ENCODE measurements at regions not wholly inside any gene's neighbourhood (a gene's known extent, or its start where the extent isn't known, plus 50 kb on each side); places are given as distances from the start of the nearest gene placed in this dataset.

GRCh38 chr3:159174715-159175692 lies 373.1 kb downstream of the MFSD1 start:
- no peak for DNase-seq

- no peak for DNase-seq
These were observed 376.5 kb downstream of the MFSD1 start for GRCh38 chr3:159178209-159178897.

GRCh38 chr3:159182961-159183360 lies 381.1 kb downstream of the MFSD1 start:
- DNase-seq, result no peak

- DNase-seq, result no peak
These were observed 383.7 kb downstream of the MFSD1 start for GRCh38 chr3:159185443-159186050.

GRCh38 chr3:159186581-159186980 lies 384.7 kb downstream of the MFSD1 start:
- no peak for DNase-seq

- no peak for DNase-seq
These were observed 385.4 kb downstream of the MFSD1 start for GRCh38 chr3:159187232-159187631.

GRCh38 chr3:159187706-159188105 lies 385.9 kb downstream of the MFSD1 start:
- DNase-seq, result no peak

GRCh38 chr3:159189994-159190669 lies 388.3 kb downstream of the MFSD1 start:
- no peak for DNase-seq

- DNase-seq, result no peak
These were observed 389.6 kb downstream of the MFSD1 start for GRCh38 chr3:159191447-159191846.

GRCh38 chr3:159196359-159196758 lies 394.5 kb downstream of the MFSD1 start:
- DNase-seq, result no peak

- DNase-seq, result no peak
These were observed 398.3 kb downstream of the MFSD1 start for GRCh38 chr3:159200176-159200575.

GRCh38 chr3:159208050-159208449 lies 406.2 kb downstream of the MFSD1 start:
- no peak for DNase-seq

- no peak for DNase-seq
These were observed 407.6 kb downstream of the MFSD1 start for GRCh38 chr3:159209459-159209858.

- no peak for DNase-seq
These were observed 408.5 kb downstream of the MFSD1 start for GRCh38 chr3:159210336-159210735.

GRCh38 chr3:159216311-159216710 lies 414.5 kb downstream of the MFSD1 start:
- DNase-seq, result no peak

- DNase-seq, result no peak
These were observed 417.4 kb downstream of the MFSD1 start for GRCh38 chr3:159219231-159219630.

- no peak for DNase-seq
These were observed 419.5 kb downstream of the MFSD1 start for GRCh38 chr3:159221335-159221734.

- DNase-seq, result no peak
These were observed 427.3 kb downstream of the MFSD1 start for GRCh38 chr3:159229116-159229680.

- DNase-seq, result no peak
These were observed 431.1 kb downstream of the MFSD1 start for GRCh38 chr3:159232966-159233365.

- no peak for DNase-seq
These were observed 431.9 kb downstream of the MFSD1 start for GRCh38 chr3:159233734-159234133.

GRCh38 chr3:159234306-159234705 lies 432.5 kb downstream of the MFSD1 start:
- DNase-seq, result no peak

- DNase-seq, result no peak
These were observed 434.5 kb downstream of the MFSD1 start for GRCh38 chr3:159236321-159236720.

- no peak for DNase-seq
These were observed 435.4 kb downstream of the MFSD1 start for GRCh38 chr3:159237226-159237625.

All from NCI-H1436 (cell line).